HL-60 (cell line): ENCODE measurements at regions not wholly inside any gene's neighbourhood (a gene's known extent, or its start where the extent isn't known, plus 50 kb on each side); places are given as distances from the start of the nearest gene placed in this dataset.

Experiments used
- DNase-seq, 2 experiments: peaks; one replicate each; pipeline ENCODE4 v3.0.0-alpha.2; 2010 to 2020; ENCODE audit warnings: low read depth in 1 of 2, low spot score in 1 of 2
- H3K27ac ChIP-seq: fragments of 250-450 bp; sonication (Bioruptor Pico); replicated peaks from 2 replicates; pipeline ENCODE4 v1.5.1; 2020; ENCODE audit warnings: mild to moderate bottlenecking, moderate library complexity
- H3K27me3 ChIP-seq: fragments of 250-450 bp; sonication (Bioruptor Pico); 2 replicates; pipeline ENCODE4 v1.5.1; 2021; ENCODE audit warnings: mild to moderate bottlenecking, moderate library complexity; ENCODE audit not compliant: insufficient read depth, poor library complexity, severe bottlenecking
- H3K4me3 ChIP-seq: replicated peaks from 2 replicates; pipeline ENCODE4 v1.5.1; 2011; ENCODE audit warnings: mild to moderate bottlenecking, control low read depth, low read length; ENCODE audit not compliant: insufficient read depth
- GABPA ChIP-seq: IDR thresholded peaks from 2 replicates; pipeline ENCODE4 v1.6.1; 2012; ENCODE audit warnings: low read depth
- POLR2AphosphoS5 ChIP-seq: IDR thresholded peaks from 2 replicates; pipeline ENCODE4 v1.6.1; 2012; ENCODE audit warnings: low read depth
- SPI1 ChIP-seq: IDR thresholded peaks from 2 replicates; pipeline ENCODE4 v1.6.1; 2012; ENCODE audit warnings: low read depth, mild to moderate bottlenecking, borderline replicate concordance
- TF ChIP-seq, protein P1 (sequence below): IDR thresholded peaks from 2 replicates; pipeline ENCODE4 v1.6.1; 2012; ENCODE audit warnings: low read depth; ENCODE audit not compliant: insufficient replicate concordance
- TF ChIP-seq, protein P2 (sequence below): IDR thresholded peaks from one replicate; pipeline ENCODE4 v1.5.1; 2011; ENCODE audit warnings: low read length, control low read depth, inconsistent platforms; ENCODE audit not compliant: insufficient read depth

DNA sequence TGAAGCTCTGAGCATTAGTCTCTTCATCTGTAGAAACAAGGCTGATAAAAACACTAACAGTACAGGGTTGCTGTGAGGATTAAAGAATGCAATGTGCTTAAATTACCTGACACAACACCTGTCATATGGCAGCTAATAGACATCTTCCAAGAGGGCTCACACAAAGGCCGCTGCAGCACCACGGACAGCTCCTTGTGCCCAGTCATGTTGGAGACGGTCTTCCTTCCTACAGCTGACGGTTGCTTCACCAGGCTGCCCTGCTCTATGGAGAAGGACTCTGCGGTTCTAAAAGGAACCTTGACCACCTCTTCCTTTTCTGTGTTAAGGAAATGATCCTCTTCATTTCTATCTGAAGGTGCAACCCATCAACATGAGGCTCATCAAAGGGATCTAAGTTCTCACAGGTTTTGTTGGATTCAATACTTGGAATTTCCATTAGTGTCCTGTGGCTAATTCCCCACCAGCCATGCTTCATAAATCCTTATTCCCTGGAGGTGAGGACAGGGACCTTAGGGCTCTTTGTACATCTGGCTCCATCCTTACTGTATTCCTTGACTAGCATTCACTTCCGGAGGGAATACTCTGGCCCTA, 138.9 kb upstream of the CES5A start:
- H3K27ac ChIP-seq = no peak overlapping the region
- peak; percentile 11 to 39 for DNase-seq
- TF ChIP-seq, protein P1, sequence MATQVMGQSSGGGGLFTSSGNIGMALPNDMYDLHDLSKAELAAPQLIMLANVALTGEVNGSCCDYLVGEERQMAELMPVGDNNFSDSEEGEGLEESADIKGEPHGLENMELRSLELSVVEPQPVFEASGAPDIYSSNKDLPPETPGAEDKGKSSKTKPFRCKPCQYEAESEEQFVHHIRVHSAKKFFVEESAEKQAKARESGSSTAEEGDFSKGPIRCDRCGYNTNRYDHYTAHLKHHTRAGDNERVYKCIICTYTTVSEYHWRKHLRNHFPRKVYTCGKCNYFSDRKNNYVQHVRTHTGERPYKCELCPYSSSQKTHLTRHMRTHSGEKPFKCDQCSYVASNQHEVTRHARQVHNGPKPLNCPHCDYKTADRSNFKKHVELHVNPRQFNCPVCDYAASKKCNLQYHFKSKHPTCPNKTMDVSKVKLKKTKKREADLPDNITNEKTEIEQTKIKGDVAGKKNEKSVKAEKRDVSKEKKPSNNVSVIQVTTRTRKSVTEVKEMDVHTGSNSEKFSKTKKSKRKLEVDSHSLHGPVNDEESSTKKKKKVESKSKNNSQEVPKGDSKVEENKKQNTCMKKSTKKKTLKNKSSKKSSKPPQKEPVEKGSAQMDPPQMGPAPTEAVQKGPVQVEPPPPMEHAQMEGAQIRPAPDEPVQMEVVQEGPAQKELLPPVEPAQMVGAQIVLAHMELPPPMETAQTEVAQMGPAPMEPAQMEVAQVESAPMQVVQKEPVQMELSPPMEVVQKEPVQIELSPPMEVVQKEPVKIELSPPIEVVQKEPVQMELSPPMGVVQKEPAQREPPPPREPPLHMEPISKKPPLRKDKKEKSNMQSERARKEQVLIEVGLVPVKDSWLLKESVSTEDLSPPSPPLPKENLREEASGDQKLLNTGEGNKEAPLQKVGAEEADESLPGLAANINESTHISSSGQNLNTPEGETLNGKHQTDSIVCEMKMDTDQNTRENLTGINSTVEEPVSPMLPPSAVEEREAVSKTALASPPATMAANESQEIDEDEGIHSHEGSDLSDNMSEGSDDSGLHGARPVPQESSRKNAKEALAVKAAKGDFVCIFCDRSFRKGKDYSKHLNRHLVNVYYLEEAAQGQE = peak; percentile 99
- no peak for TF ChIP-seq SPI1

DNA sequence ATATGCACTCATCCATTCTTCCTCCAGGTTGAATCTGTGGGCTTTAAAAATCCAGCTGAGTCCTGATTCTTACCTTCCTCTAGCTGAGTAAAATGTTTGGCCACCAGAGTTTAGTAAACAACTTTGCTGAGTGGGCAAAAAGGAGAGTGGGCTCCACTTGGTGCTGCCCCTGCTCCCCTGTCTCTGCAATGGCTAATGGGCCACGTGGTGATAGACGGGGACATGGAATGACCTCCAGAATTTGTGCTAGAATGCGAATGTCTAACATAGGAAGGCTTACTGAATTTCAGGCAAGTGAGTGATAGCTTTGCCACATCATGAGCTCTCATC, 137.3 kb upstream of the CES5A start:
- Histone ChIP-seq H3K4me3 (no peak overlapping the region), H3K27ac (no peak overlapping the region), H3K27me3 (no peaks in the 10 kb centered on the region)
- DNase-seq = no peak
- TF ChIP-seq, protein P1 = no peak
- TF ChIP-seq GABPA (no peak), SPI1 (no peak), POLR2AphosphoS5 (no peak)
- TF ChIP-seq, protein P2, sequence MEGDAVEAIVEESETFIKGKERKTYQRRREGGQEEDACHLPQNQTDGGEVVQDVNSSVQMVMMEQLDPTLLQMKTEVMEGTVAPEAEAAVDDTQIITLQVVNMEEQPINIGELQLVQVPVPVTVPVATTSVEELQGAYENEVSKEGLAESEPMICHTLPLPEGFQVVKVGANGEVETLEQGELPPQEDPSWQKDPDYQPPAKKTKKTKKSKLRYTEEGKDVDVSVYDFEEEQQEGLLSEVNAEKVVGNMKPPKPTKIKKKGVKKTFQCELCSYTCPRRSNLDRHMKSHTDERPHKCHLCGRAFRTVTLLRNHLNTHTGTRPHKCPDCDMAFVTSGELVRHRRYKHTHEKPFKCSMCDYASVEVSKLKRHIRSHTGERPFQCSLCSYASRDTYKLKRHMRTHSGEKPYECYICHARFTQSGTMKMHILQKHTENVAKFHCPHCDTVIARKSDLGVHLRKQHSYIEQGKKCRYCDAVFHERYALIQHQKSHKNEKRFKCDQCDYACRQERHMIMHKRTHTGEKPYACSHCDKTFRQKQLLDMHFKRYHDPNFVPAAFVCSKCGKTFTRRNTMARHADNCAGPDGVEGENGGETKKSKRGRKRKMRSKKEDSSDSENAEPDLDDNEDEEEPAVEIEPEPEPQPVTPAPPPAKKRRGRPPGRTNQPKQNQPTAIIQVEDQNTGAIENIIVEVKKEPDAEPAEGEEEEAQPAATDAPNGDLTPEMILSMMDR = no peak

More for the DNA sequence above, 138.9 kb upstream of the CES5A start:
- Histone ChIP-seq H3K27me3 (no peaks in the 10 kb centered on the region), H3K4me3 (no peak overlapping the region)

DNA sequence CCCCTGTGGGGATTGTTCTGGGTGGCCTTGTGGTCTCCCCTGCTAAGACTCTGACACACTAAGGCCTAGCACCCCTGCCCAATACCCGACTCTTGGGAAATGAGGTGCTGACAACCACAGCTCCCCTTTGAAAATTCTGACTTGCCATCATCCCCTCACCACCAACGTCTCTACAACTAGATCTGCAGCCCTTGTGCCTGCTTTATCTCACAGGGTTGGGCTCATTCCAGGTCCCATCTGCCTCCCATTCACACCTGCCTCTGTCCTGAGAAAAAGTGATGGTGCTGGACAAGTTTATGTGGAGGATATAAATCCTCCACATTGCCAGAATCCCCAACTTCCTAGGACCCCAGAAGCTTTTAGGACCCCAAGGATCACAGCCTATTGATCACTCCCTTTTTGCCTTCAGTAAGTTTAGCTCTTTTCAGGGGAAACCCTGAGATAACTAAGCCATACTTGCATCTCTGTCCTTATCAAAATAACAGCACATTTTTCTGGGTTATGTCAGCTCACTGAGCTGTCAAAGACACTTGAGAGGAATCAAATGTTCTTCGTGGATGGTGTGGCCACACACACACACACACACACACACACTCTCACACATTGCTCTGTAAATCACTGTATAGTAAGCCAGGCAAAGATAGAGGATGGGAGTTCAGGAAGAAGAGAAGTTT, 136.8 kb upstream of the CES5A start:
- TF ChIP-seq, protein P2 = no peak
- Histone ChIP-seq H3K27ac (no peak overlapping the region), H3K4me3 (no peak overlapping the region), H3K27me3 (no peaks in the 10 kb centered on the region)
- no peak for DNase-seq

DNA sequence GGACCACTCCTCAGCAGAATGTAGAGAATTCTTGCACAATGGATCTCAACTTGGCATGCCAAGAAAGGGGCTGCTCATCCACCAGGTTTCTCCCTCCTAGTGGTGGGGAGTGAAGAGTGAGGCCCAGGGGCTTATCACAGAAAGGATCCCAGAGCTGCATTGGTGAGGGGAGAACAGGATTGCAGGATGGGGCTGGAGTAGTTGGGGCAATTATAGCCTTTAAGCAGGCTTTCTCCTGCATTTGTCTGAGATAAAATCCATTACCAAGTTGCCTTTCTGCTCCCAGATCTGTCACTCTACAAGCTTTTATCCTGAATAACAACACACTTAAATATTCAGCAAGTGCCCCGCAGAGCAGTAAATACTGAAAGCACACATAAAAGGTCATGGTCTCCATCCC, 130.8 kb upstream of the CES5A start:
- Histone ChIP-seq H3K27me3 (no peaks in the 10 kb centered on the region), H3K4me3 (no peak overlapping the region), H3K27ac (no peak overlapping the region)
- DNase-seq = no peak
- TF ChIP-seq GABPA = no peak
- TF ChIP-seq SPI1 = no peak
- TF ChIP-seq, protein P1 = no peak
- no peak for TF ChIP-seq POLR2AphosphoS5
- TF ChIP-seq, protein P2 = no peak
